SU-DHL-6 (cell line): ENCODE measurements at regions not wholly inside any gene's neighbourhood (a gene's known extent, or its start where the extent isn't known, plus 50 kb on each side); places are given as distances from the start of the nearest gene placed in this dataset.

ENCODE experiments used
- EZH2phosphoT487 ChIP-seq: fragments of 200-600 bp; sonication (generic), shearing (Covaris generic); conservative IDR thresholded peaks from 2 replicates; pipeline ENCODE4 v1.6.1; 2018; ENCODE audit warnings: mild to moderate bottlenecking, antibody characterized with exemption, low read length, moderate library complexity, mixed read lengths
- TF ChIP-seq, protein P1 (sequence below): fragments of 200-600 bp; sonication (generic); IDR thresholded peaks from one replicate; pipeline ENCODE4 v1.5.1; 2017; ENCODE audit warnings: antibody characterized with exemption, mild to moderate bottlenecking, low read length, moderate library complexity; ENCODE audit not compliant: insufficient read depth, poor library complexity, severe bottlenecking

DNA sequence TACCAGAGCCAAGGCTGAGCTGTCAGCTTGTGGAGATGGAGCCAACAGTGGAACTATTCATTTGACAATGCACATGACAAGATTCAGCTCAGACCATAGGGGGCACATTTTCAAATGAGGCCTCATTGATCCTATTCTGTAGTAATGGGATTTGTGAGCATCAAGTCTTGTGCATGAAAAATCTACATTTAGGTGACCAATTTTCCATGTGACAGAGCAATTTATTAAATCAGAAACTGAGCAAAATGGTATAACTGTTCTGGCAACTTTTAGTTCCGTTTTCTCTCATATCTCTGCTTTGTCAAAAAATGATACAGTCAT, 108.5 kb upstream of the PCDH18 start:
- TF ChIP-seq, protein P1, sequence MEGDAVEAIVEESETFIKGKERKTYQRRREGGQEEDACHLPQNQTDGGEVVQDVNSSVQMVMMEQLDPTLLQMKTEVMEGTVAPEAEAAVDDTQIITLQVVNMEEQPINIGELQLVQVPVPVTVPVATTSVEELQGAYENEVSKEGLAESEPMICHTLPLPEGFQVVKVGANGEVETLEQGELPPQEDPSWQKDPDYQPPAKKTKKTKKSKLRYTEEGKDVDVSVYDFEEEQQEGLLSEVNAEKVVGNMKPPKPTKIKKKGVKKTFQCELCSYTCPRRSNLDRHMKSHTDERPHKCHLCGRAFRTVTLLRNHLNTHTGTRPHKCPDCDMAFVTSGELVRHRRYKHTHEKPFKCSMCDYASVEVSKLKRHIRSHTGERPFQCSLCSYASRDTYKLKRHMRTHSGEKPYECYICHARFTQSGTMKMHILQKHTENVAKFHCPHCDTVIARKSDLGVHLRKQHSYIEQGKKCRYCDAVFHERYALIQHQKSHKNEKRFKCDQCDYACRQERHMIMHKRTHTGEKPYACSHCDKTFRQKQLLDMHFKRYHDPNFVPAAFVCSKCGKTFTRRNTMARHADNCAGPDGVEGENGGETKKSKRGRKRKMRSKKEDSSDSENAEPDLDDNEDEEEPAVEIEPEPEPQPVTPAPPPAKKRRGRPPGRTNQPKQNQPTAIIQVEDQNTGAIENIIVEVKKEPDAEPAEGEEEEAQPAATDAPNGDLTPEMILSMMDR, result no peak
- TF ChIP-seq EZH2phosphoT487, result no peak
